HepG2 (cell line): ENCODE measurements at regions not wholly inside any gene's neighbourhood (a gene's known extent, or its start where the extent isn't known, plus 50 kb on each side); places are given as distances from the start of the nearest gene placed in this dataset.
"Not testable (repeated sequence)": the region's sequence is repeated elsewhere in the genome, so short reads cannot be mapped to it uniquely, and the experiment has no call there.

Experiments used
- ZNF530 ChIP-seq: sonication (generic); formaldehyde crosslinking; IDR thresholded peaks from 2 replicates; pipeline ENCODE4 v1.5.0; 2020; ENCODE audit warnings: low read depth, mild to moderate bottlenecking, missing genetic modification reagents
- TF ChIP-seq, protein P1 (sequence below): IDR thresholded peaks from 2 replicates; pipeline ENCODE4 v1.4.0; 2020; ENCODE audit warnings: mild to moderate bottlenecking, missing genetic modification reagents

- TF ChIP-seq, protein P1, sequence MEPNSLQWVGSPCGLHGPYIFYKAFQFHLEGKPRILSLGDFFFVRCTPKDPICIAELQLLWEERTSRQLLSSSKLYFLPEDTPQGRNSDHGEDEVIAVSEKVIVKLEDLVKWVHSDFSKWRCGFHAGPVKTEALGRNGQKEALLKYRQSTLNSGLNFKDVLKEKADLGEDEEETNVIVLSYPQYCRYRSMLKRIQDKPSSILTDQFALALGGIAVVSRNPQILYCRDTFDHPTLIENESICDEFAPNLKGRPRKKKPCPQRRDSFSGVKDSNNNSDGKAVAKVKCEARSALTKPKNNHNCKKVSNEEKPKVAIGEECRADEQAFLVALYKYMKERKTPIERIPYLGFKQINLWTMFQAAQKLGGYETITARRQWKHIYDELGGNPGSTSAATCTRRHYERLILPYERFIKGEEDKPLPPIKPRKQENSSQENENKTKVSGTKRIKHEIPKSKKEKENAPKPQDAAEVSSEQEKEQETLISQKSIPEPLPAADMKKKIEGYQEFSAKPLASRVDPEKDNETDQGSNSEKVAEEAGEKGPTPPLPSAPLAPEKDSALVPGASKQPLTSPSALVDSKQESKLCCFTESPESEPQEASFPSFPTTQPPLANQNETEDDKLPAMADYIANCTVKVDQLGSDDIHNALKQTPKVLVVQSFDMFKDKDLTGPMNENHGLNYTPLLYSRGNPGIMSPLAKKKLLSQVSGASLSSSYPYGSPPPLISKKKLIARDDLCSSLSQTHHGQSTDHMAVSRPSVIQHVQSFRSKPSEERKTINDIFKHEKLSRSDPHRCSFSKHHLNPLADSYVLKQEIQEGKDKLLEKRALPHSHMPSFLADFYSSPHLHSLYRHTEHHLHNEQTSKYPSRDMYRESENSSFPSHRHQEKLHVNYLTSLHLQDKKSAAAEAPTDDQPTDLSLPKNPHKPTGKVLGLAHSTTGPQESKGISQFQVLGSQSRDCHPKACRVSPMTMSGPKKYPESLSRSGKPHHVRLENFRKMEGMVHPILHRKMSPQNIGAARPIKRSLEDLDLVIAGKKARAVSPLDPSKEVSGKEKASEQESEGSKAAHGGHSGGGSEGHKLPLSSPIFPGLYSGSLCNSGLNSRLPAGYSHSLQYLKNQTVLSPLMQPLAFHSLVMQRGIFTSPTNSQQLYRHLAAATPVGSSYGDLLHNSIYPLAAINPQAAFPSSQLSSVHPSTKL (CRISPR knock-in tag), result not testable (repeated sequence)
- not testable (repeated sequence) for TF ChIP-seq ZNF530 (CRISPR knock-in tag)
Observed at GRCh38 chr12:62073236-62073635, 187.0 kb upstream of the USP15 start.
